CD4-positive, alpha-beta T cell (primary cell): ENCODE measurements at regions not wholly inside any gene's neighbourhood (a gene's known extent, or its start where the extent isn't known, plus 50 kb on each side); places are given as distances from the start of the nearest gene placed in this dataset.

ENCODE experiments used
- ATAC-seq: fragments of 200-7000 bp; cut with Tn5 transposase; one replicate; pipeline ENCODE4 v1.10.0; 2022; ENCODE audit warnings: mild to moderate bottlenecking; ENCODE audit not compliant: poor library complexity
- CTCF ChIA-PET: fragments of 350-600 bp; sonication (Branson Sonifier 250); formaldehyde crosslinking; loops from one replicate; lab custom pipeline; 2021; ENCODE audit warnings: antibody characterized with exemption, inconsistent platforms; lab: Charles Lee
- POLR2A ChIA-PET: fragments of 350-600 bp; sonication (Branson Sonifier 250); formaldehyde crosslinking; loops from one replicate; lab custom pipeline; 2021; ENCODE audit warnings: antibody characterized with exemption, inconsistent platforms; lab: Charles Lee
- DNase-seq, 14 experiments: peaks; one replicate each; pipeline ENCODE4 v3.0.0-alpha.2; 2013 to 2020; ENCODE audit warnings: mixed read lengths in 2 of 14
- H3K27ac ChIP-seq, 2 donors: one replicate each; pipeline versions ENCODE4 v1.5.1 to v1.7.0; 2013; ENCODE audit warnings: low read length in 2 of 2, low read depth in 1 of 2, mild to moderate bottlenecking in 1 of 2
- H3K27me3 ChIP-seq, 2 experiments: 1 replicate in 1 of 2; 2 replicates in 1 of 2; pipeline versions ENCODE4 v1.6.1 to v1.7.0; 2013; ENCODE audit warnings: low read length in 2 of 2, control low read depth in 1 of 2, mild to moderate bottlenecking in 1 of 2, moderate library complexity in 1 of 2; ENCODE audit not compliant: insufficient read depth in 2 of 2, control insufficient read depth in 1 of 2
- H3K36me3 ChIP-seq: one replicate; pipeline ENCODE4 v1.6.1; 2013; ENCODE audit warnings: low read length, control low read depth; ENCODE audit not compliant: insufficient read depth
- H3K4me1 ChIP-seq: one replicate; pipeline ENCODE4 v1.6.1; 2013; ENCODE audit warnings: low read length, control low read depth; ENCODE audit not compliant: insufficient read depth
- H3K4me3 ChIP-seq: one replicate; pipeline ENCODE4 v1.5.1; 2013; ENCODE audit warnings: mild to moderate bottlenecking, low read length, moderate library complexity
- H3K9me3 ChIP-seq, 2 experiments: 1 replicate in 1 of 2; 2 replicates in 1 of 2; pipeline versions ENCODE4 v1.6.1 to v1.7.0; 2013; ENCODE audit warnings: low read length in 2 of 2, mild to moderate bottlenecking in 2 of 2, control low read depth in 1 of 2, moderate library complexity in 1 of 2; ENCODE audit not compliant: control insufficient read depth in 1 of 2, insufficient read depth in 1 of 2
- H3K27ac Mint-ChIP-seq: one replicate; pipeline ENCODE4 v1.8.0; 2020; ENCODE audit warnings: mixed read lengths
- H3K27me3 Mint-ChIP-seq: one replicate; pipeline ENCODE4 v1.8.0; 2021; ENCODE audit warnings: mixed read lengths
- H3K36me3 Mint-ChIP-seq: one replicate; pipeline ENCODE4 v1.8.0; 2021; ENCODE audit warnings: low read depth, mixed read lengths
- H3K4me1 Mint-ChIP-seq: one replicate; pipeline ENCODE4 v1.8.0; 2021; ENCODE audit warnings: low read depth, mixed read lengths
- H3K4me3 Mint-ChIP-seq: one replicate; pipeline ENCODE4 v1.8.0; 2020; ENCODE audit warnings: mild to moderate bottlenecking, mixed read lengths
- H3K9me3 Mint-ChIP-seq: one replicate; pipeline ENCODE4 v1.8.0; 2020; ENCODE audit warnings: mixed read lengths
- intact Hi-C, 2 experiments: fragments of 100-400 bp; cut with DNase I in 1 of 2; cut with micrococcal nuclease in 1 of 2; formaldehyde crosslinking; loops; one replicate each; pipeline versions ENCODE4 v1.15.1 to v1.9.0; 2023 to 2025; cut with DNase I, micrococcal nuclease
- TF ChIP-seq, protein P1 (sequence below): fragments of 200-600 bp; IDR thresholded peaks from one replicate; pipeline ENCODE4 v1.8.0; 2022; ENCODE audit warnings: antibody characterized with exemption, mild to moderate bottlenecking

DNA sequence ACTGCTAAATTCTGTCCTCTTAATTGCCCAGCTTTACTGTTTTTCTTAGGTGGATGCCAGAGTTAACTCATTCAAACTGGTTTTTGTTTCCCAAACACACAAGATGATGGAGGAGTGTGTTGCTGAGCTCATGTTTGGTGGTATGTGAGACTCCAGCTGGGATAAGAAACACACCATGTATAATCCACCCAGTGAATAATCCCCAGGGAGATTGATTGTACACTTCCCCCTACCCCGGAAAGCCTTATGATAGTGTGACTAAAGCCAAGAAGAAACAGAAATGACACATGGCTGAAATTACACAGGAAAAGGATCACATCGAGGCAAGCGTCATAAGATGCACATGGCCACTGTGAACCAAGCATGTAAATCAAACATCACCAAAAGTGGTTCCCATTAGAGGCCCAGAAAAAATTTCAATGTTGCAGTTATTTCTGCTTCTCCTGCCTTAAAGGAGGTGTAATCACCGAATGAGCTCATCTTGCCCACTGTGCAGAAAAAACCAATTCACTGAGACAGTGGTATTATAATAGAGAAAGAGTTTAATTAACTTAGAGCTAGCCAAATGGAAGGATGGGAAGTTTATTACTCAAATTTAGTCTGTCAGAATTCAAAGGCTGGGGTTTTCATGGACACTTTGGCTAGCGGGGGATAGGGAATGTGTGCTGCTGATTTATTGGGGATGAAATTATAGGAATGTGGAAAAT, 56.7 kb upstream of the MAGI1 start:
- DNase-seq (no peak), ATAC-seq (no peak)
- H3K27ac ChIP-seq: no peak overlapping the region
- peaks cover 4% of the 10 kb centered on the region for H3K9me3 Mint-ChIP-seq
- H3K4me3 ChIP-seq: no peak overlapping the region
- H3K36me3 ChIP-seq: no peaks in the 10 kb centered on the region
- no peak overlapping the region for H3K4me3 Mint-ChIP-seq
- H3K4me1 Mint-ChIP-seq: no peaks in the 10 kb centered on the region
- ChIA-PET CTCF (no interaction called here), POLR2A (no interaction called here)
- H3K4me1 ChIP-seq: no peaks in the 10 kb centered on the region
- no peaks in the 10 kb centered on the region for H3K36me3 Mint-ChIP-seq
- intact Hi-C loops: no loop called here
- no peak overlapping the region for H3K27ac Mint-ChIP-seq
- H3K9me3 ChIP-seq: no peaks in the 10 kb centered on the region
- H3K27me3 ChIP-seq: no peaks in the 10 kb centered on the region
- TF ChIP-seq, protein P1, sequence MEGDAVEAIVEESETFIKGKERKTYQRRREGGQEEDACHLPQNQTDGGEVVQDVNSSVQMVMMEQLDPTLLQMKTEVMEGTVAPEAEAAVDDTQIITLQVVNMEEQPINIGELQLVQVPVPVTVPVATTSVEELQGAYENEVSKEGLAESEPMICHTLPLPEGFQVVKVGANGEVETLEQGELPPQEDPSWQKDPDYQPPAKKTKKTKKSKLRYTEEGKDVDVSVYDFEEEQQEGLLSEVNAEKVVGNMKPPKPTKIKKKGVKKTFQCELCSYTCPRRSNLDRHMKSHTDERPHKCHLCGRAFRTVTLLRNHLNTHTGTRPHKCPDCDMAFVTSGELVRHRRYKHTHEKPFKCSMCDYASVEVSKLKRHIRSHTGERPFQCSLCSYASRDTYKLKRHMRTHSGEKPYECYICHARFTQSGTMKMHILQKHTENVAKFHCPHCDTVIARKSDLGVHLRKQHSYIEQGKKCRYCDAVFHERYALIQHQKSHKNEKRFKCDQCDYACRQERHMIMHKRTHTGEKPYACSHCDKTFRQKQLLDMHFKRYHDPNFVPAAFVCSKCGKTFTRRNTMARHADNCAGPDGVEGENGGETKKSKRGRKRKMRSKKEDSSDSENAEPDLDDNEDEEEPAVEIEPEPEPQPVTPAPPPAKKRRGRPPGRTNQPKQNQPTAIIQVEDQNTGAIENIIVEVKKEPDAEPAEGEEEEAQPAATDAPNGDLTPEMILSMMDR: no peak
- peaks cover 4% of the 10 kb centered on the region for H3K27me3 Mint-ChIP-seq

DNA sequence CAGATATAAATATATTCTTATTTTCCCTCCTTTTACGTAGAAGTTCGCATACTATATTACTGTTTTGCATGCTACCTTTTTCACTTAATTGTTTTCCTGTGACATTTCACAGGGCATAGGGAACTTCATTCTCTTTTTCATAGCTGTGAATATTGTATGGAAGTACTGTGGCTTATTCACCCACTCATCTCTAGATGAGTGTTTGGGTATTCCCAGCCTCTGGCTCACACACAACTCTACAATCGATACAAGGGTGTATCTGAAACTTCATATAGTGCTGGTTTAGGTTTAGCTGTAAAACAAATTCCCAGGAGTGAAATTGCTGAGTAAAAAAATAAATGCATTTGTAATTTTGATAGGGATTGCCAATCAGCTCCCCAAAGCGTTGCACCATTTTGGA, 55.3 kb upstream of the MAGI1 start:
- POLR2A ChIA-PET: no interaction called here
- H3K4me1 ChIP-seq: no peaks in the 10 kb centered on the region
- no peaks in the 10 kb centered on the region for H3K36me3 Mint-ChIP-seq
- no peaks in the 10 kb centered on the region for H3K9me3 ChIP-seq
- TF ChIP-seq, protein P1: no peak
- no peaks in the 10 kb centered on the region for H3K27me3 Mint-ChIP-seq
- no peak overlapping the region for H3K4me3 ChIP-seq
- ATAC-seq (no peak), DNase-seq (no peak)
- no peak overlapping the region for H3K27ac Mint-ChIP-seq
- no peaks in the 10 kb centered on the region for H3K27me3 ChIP-seq
- intact Hi-C loops: no loop called here
- peaks cover 4% of the 10 kb centered on the region for H3K9me3 Mint-ChIP-seq
- H3K4me3 Mint-ChIP-seq: no peak overlapping the region
- H3K4me1 Mint-ChIP-seq: no peaks in the 10 kb centered on the region
- no peak overlapping the region for H3K27ac ChIP-seq
- no peaks in the 10 kb centered on the region for H3K36me3 ChIP-seq
- CTCF ChIA-PET: no interaction called here

DNA sequence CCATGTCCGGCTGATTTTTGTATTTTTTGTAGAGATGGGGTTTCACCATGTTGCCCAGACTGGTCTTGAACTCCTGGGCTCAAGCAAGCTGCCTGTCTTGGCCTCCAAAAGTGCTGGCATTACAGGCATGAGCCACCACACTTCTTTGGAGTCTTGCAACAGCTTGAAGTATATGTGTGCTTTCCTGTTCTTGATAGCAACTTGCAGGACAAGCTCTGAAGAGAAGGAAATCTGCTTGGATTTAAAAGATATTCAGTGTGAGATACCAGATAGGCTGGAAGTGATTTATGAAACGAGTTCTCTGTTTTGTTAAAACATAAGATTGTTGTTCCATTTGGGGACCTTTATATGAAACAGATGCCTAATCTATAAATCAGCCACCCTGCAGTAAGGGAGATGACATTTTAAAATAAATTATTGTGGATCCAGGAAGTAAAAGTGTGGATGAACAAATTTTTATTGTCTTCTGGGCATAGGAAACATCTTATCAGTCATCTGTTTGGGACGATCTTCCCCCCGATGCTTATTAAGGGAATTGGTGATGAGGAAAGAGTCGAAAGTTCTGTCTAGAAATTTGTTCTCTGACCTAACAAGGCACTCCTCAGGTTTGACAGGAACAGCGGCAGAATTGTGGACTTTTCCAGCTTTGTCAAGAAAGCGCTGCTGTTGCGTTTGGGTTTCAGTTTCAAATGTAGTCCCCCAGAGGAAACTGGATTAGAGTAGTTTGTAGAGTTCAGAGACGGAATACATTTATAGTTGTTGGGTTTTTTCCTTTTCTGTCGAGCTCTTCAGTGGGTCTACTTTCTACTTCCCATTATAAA, 53.7 kb upstream of the MAGI1 start:
- CTCF ChIA-PET: no interaction called here
- no peaks in the 10 kb centered on the region for H3K4me1 Mint-ChIP-seq
- intact Hi-C loops: no loop called here
- no peak overlapping the region for H3K4me3 Mint-ChIP-seq
- no peaks in the 10 kb centered on the region for H3K36me3 Mint-ChIP-seq
- Histone ChIP-seq H3K27ac (no peak overlapping the region), H3K36me3 (no peaks in the 10 kb centered on the region), H3K27me3 (no peaks in the 10 kb centered on the region), H3K4me1 (no peaks in the 10 kb centered on the region), H3K9me3 (peaks cover 0 to 3% of the 10 kb centered on the region in 2 experiments), H3K4me3 (no peak overlapping the region)
- ATAC-seq: no peak
- TF ChIP-seq, protein P1: no peak
- no peak for DNase-seq
- H3K27ac Mint-ChIP-seq: no peak overlapping the region
- H3K9me3 Mint-ChIP-seq: peaks cover 4% of the 10 kb centered on the region
- H3K27me3 Mint-ChIP-seq: no peaks in the 10 kb centered on the region
- POLR2A ChIA-PET: no interaction called here
